H9 (cell line): ENCODE measurements at regions not wholly inside any gene's neighbourhood (a gene's known extent, or its start where the extent isn't known, plus 50 kb on each side); places are given as distances from the start of the nearest gene placed in this dataset.
A peak's percentile ranks its signal among the peaks of the same experiment; 100 is the strongest.

Source experiments
- DNase-seq: peaks from one replicate; pipeline ENCODE4 v3.0.0-alpha.2; 2017
- H2AFZ ChIP-seq: one replicate; pipeline ENCODE4 v1.6.1; 2013; ENCODE audit warnings: mild to moderate bottlenecking, low read length, control low read depth, moderate library complexity
- H2AK5ac ChIP-seq: 2 replicates; pipeline ENCODE4 v1.6.1; 2013; ENCODE audit warnings: low read length, control low read depth, mixed read lengths; ENCODE audit not compliant: insufficient read length
- H2BK120ac ChIP-seq: one replicate; pipeline ENCODE4 v1.6.1; 2013; ENCODE audit warnings: low read depth, mild to moderate bottlenecking, low read length, control low read depth, inconsistent platforms; ENCODE audit not compliant: poor library complexity, severe bottlenecking
- H2BK12ac ChIP-seq: 2 replicates; pipeline ENCODE4 v1.6.1; 2013; ENCODE audit warnings: low read length, control low read depth, mixed read lengths, low read depth; ENCODE audit not compliant: insufficient read length
- H2BK15ac ChIP-seq: 2 replicates; pipeline ENCODE4 v1.6.1; 2013; ENCODE audit warnings: low read depth, low read length, control low read depth
- H2BK20ac ChIP-seq: one replicate; pipeline ENCODE4 v1.6.1; 2013; ENCODE audit warnings: low read depth, mild to moderate bottlenecking, low read length, control low read depth, inconsistent platforms; ENCODE audit not compliant: poor library complexity, severe bottlenecking
- H2BK5ac ChIP-seq: 2 replicates; pipeline ENCODE4 v1.6.1; 2013; ENCODE audit warnings: low read length, control low read depth, mixed read lengths; ENCODE audit not compliant: insufficient read length
- H3K14ac ChIP-seq: 2 replicates; pipeline ENCODE4 v1.6.1; 2013; ENCODE audit warnings: low read length, control low read depth; ENCODE audit not compliant: insufficient read depth
- H3K18ac ChIP-seq: 2 replicates; pipeline ENCODE4 v1.6.1; 2013; ENCODE audit warnings: low read depth, mild to moderate bottlenecking, mixed read lengths, low read length, control low read depth; ENCODE audit not compliant: insufficient read length
- H3K23ac ChIP-seq: 2 replicates; pipeline ENCODE4 v1.6.1; 2013; ENCODE audit warnings: low read length, control low read depth, mixed read lengths, low read depth; ENCODE audit not compliant: insufficient read length
- H3K23me2 ChIP-seq: 2 replicates; pipeline ENCODE4 v1.6.1; 2013; ENCODE audit warnings: low read depth, mild to moderate bottlenecking, mixed read lengths, low read length, control low read depth; ENCODE audit not compliant: insufficient read length, poor library complexity, severe bottlenecking
- H3K27ac ChIP-seq: 2 replicates; pipeline ENCODE4 v1.5.1; 2013; ENCODE audit warnings: low read length, control low read depth, mixed read lengths, low read depth; ENCODE audit not compliant: insufficient read length
- H3K27me3 ChIP-seq: 2 replicates; pipeline ENCODE4 v1.6.1; 2013; ENCODE audit warnings: low read length, control low read depth, inconsistent platforms; ENCODE audit not compliant: insufficient read depth
- H3K4ac ChIP-seq: 2 replicates; pipeline ENCODE4 v1.6.1; 2013; ENCODE audit warnings: low read depth, mild to moderate bottlenecking, control low read depth, inconsistent platforms, low read length, moderate library complexity
- H3K4me1 ChIP-seq: 2 replicates; pipeline ENCODE4 v1.6.1; 2013; ENCODE audit warnings: low read length, control low read depth, inconsistent platforms; ENCODE audit not compliant: insufficient read depth
- H3K4me2 ChIP-seq: 2 replicates; pipeline ENCODE4 v1.6.1; 2013; ENCODE audit warnings: low read length, control low read depth, mixed read lengths; ENCODE audit not compliant: insufficient read length, insufficient read depth
- H3K56ac ChIP-seq: 2 replicates; pipeline ENCODE4 v1.6.1; 2013; ENCODE audit warnings: low read depth, mild to moderate bottlenecking, mixed read lengths, low read length, control low read depth; ENCODE audit not compliant: insufficient read length
- H3K79me1 ChIP-seq: 2 replicates; pipeline ENCODE4 v1.6.1; 2013; ENCODE audit warnings: low read depth, mild to moderate bottlenecking, moderate library complexity, low read length, control low read depth, inconsistent platforms; ENCODE audit not compliant: insufficient read depth, poor library complexity, severe bottlenecking
- H3K79me2 ChIP-seq: 2 replicates; pipeline ENCODE4 v1.6.1; 2013; ENCODE audit warnings: low read length, control low read depth, inconsistent platforms; ENCODE audit not compliant: insufficient read depth
- H3K9ac ChIP-seq: 2 replicates; pipeline ENCODE4 v1.6.1; 2013; ENCODE audit warnings: low read length, control low read depth, mixed read lengths; ENCODE audit not compliant: insufficient read length; ENCODE audit errors: extremely low read depth
- H3K9me3 ChIP-seq: one replicate; pipeline ENCODE4 v1.6.1; 2013; ENCODE audit warnings: low read depth, low read length, inconsistent platforms; ENCODE audit not compliant: control insufficient read depth
- H3T11ph ChIP-seq: one replicate; pipeline ENCODE4 v1.6.1; 2013; ENCODE audit warnings: mild to moderate bottlenecking, low read length, control low read depth, inconsistent platforms
- H4K20me1 ChIP-seq: one replicate; pipeline ENCODE4 v1.6.1; 2013; ENCODE audit not compliant: control insufficient read depth, insufficient read length, insufficient read depth
- H4K5ac ChIP-seq: 2 replicates; pipeline ENCODE4 v1.6.1; 2013; ENCODE audit warnings: low read depth, mild to moderate bottlenecking, mixed read lengths, low read length, control low read depth; ENCODE audit not compliant: insufficient read length
- H4K8ac ChIP-seq: replicated peaks from 2 replicates; pipeline ENCODE4 v1.6.1; 2013; ENCODE audit warnings: low read length, control low read depth, mixed read lengths, low read depth; ENCODE audit not compliant: insufficient read length
- H4K91ac ChIP-seq: 2 replicates; pipeline ENCODE4 v1.6.1; 2013; ENCODE audit warnings: low read depth, mild to moderate bottlenecking, moderate library complexity, mixed read lengths, low read length, control low read depth; ENCODE audit not compliant: insufficient read length
- H3K27ac Mint-ChIP-seq, 3 experiments: 2 replicates in 2 of 3; 3 replicates in 1 of 3; pipeline ENCODE4 v1.8.0; 2020 to 2021; ENCODE audit warnings: mixed read lengths in 3 of 3, mild to moderate bottlenecking in 1 of 3, moderate library complexity in 1 of 3
- H3K27me3 Mint-ChIP-seq: 2 replicates; pipeline ENCODE4 v1.8.0; 2021; ENCODE audit warnings: low read depth, mild to moderate bottlenecking, moderate library complexity, mixed read lengths
- H3K36me3 Mint-ChIP-seq, 3 experiments: 2 replicates in 2 of 3; 3 replicates in 1 of 3; pipeline ENCODE4 v1.8.0; 2020 to 2021; ENCODE audit warnings: low read depth in 3 of 3, mixed read lengths in 3 of 3; ENCODE audit not compliant: insufficient read depth in 1 of 3
- H3K4me1 Mint-ChIP-seq, 2 experiments: 2 replicates each; pipeline ENCODE4 v1.8.0; 2020; ENCODE audit warnings: mixed read lengths in 2 of 2
- H3K4me3 Mint-ChIP-seq, 2 experiments: 2 replicates in 1 of 2; 3 replicates in 1 of 2; pipeline ENCODE4 v1.8.0; 2020 to 2021; ENCODE audit warnings: mild to moderate bottlenecking in 2 of 2, mixed read lengths in 2 of 2, moderate library complexity in 1 of 2
- H3K9me3 Mint-ChIP-seq, 2 experiments: 2 replicates in 1 of 2; 3 replicates in 1 of 2; pipeline ENCODE4 v1.8.0; 2020; ENCODE audit warnings: mild to moderate bottlenecking in 2 of 2, mixed read lengths in 2 of 2, moderate library complexity in 1 of 2
- CTCF ChIP-seq: fragments of 200-600 bp; sonication (generic); conservative IDR thresholded peaks from 3 replicates; pipeline ENCODE4 v1.8.0; 2021; ENCODE audit warnings: antibody characterized with exemption, mild to moderate bottlenecking
- WGBS: extraction: QIAGEN DNeasy Blood & Tissue Kit; methylation state at CpG from one replicate; pipeline ENCODE4 v1.1.7; 2013; ENCODE audit warnings: missing lambda C conversion rate, low lambda C conversion rate, mixed read lengths; ENCODE audit not compliant: insufficient read length; ENCODE audit errors: extremely low coverage; 5-methylcytosine and 5-hydroxymethylcytosine counted together

GRCh38 chr10:110397856-110398255, 93.1 kb upstream of the SMNDC1 start:
- Histone ChIP-seq H3T11ph (no peak overlapping the region), H3K23me2 (no peaks in the 10 kb centered on the region), H3K4me1 (peaks cover 3% of the 10 kb centered on the region; the same call in 1 of the 2 replicates), H4K20me1 (no peaks in the 10 kb centered on the region), H2BK12ac (no peak overlapping the region), H2AFZ (no peak overlapping the region), H3K27me3 (no peaks in the 10 kb centered on the region), H2BK15ac (no peak overlapping the region), H4K5ac (no peak overlapping the region), H3K18ac (no peak overlapping the region), H3K4me2 (no peak overlapping the region), H3K9me3 (no peaks in the 10 kb centered on the region), H3K79me2 (no peaks in the 10 kb centered on the region), H4K91ac (no peak overlapping the region), H3K14ac (no peak overlapping the region), H4K8ac (no peak overlapping the region), H3K23ac (no peak overlapping the region), H2BK120ac (no peak overlapping the region), H3K79me1 (no peaks in the 10 kb centered on the region), H3K9ac (no peak overlapping the region), H3K56ac (no peak overlapping the region), H2BK5ac (no peak overlapping the region), H2BK20ac (no peak overlapping the region), H3K27ac (no peak overlapping the region), H2AK5ac (no peak overlapping the region), H3K4ac (no peak overlapping the region)
- no peak for DNase-seq
- Mint-ChIP-seq H3K27ac (peak overlapping the region in 1 of 3 experiments; percentile 52; a peak in 2 of 7 replicates), H3K36me3 (no peaks in the 10 kb centered on the region; a peak in 1 of 7 replicates), H3K4me3 (no peak overlapping the region), H3K4me1 (peaks cover 29% of the 10 kb centered on the region in 2 experiments), H3K27me3 (peaks cover 3% of the 10 kb centered on the region), H3K9me3 (no peaks in the 10 kb centered on the region; a peak in 1 of 5 replicates)
- no CpG with 5 or more reads among the region's 3 CpGs for WGBS
- no peak for TF ChIP-seq CTCF
